Liver (tissue), 8 donors: ENCODE measurements at regions not wholly inside any gene's neighbourhood (a gene's known extent, or its start where the extent isn't known, plus 50 kb on each side); places are given as distances from the start of the nearest gene placed in this dataset.

Experiments
- DNase-seq: peaks from one replicate; pipeline ENCODE4 v3.0.0-alpha.2; 2017; ENCODE audit warnings: low spot score
- H3K27ac ChIP-seq, 2 donors: one replicate each; pipeline ENCODE4 v1.7.0; 2013; ENCODE audit warnings: inconsistent platforms in 2 of 2, low read length in 2 of 2, control low read depth in 1 of 2, low read depth in 1 of 2, mild to moderate bottlenecking in 1 of 2
- H3K27me3 ChIP-seq, 4 donors: one replicate each; pipeline versions ENCODE4 v1.6.1 to v1.7.0; 2013; ENCODE audit warnings: low read length in 3 of 4, inconsistent platforms in 1 of 4, mild to moderate bottlenecking in 1 of 4, moderate library complexity in 1 of 4; ENCODE audit not compliant: control insufficient read depth in 4 of 4, insufficient read depth in 4 of 4
- H3K36me3 ChIP-seq, 4 donors: one replicate each; pipeline versions ENCODE4 v1.6.1 to v1.7.0; 2013; ENCODE audit warnings: low read length in 3 of 4, mild to moderate bottlenecking in 3 of 4, low read depth in 1 of 4, moderate library complexity in 1 of 4; ENCODE audit not compliant: control insufficient read depth in 4 of 4, insufficient read depth in 3 of 4
- H3K4me1 ChIP-seq, 4 donors: one replicate each; pipeline versions ENCODE4 v1.6.1 to v1.7.0; 2013; ENCODE audit warnings: low read length in 3 of 4, mild to moderate bottlenecking in 3 of 4, moderate library complexity in 1 of 4; ENCODE audit not compliant: control insufficient read depth in 4 of 4, insufficient read depth in 4 of 4
- H3K4me3 ChIP-seq, 3 donors: one replicate each; pipeline versions ENCODE4 v1.6.1 to v1.7.0; 2013; ENCODE audit warnings: low read length in 3 of 3, control low read depth in 1 of 3, low read depth in 1 of 3, mild to moderate bottlenecking in 1 of 3
- H3K9ac ChIP-seq, 2 donors: one replicate each; pipeline ENCODE4 v1.7.0; 2013; ENCODE audit warnings: low read length in 2 of 2, mild to moderate bottlenecking in 2 of 2, moderate library complexity in 2 of 2, control low read depth in 1 of 2, low read depth in 1 of 2
- H3K9me3 ChIP-seq, 4 donors: one replicate each; pipeline versions ENCODE4 v1.6.1 to v1.7.0; 2013; ENCODE audit warnings: low read length in 3 of 4; ENCODE audit not compliant: control insufficient read depth in 4 of 4
- ATF3 ChIP-seq: IDR thresholded peaks from 2 replicates; pipeline ENCODE4 v1.6.1; 2016; ENCODE audit warnings: antibody characterized with exemption
- FOXA1 ChIP-seq: IDR thresholded peaks from 2 replicates; pipeline ENCODE4 v1.6.1; 2016; ENCODE audit warnings: antibody characterized with exemption
- FOXA2 ChIP-seq: IDR thresholded peaks from 2 replicates; pipeline ENCODE4 v1.6.1; 2016; ENCODE audit warnings: antibody characterized with exemption
- GABPA ChIP-seq, 2 donors: IDR thresholded peaks in 1 of 2; conservative IDR thresholded peaks in 1 of 2; 2 replicates each; pipeline ENCODE4 v1.6.1; 2016; ENCODE audit warnings: antibody characterized with exemption in 2 of 2, mild to moderate bottlenecking in 1 of 2, moderate library complexity in 1 of 2
- HNF4G ChIP-seq: IDR thresholded peaks from 2 replicates; pipeline ENCODE4 v1.6.1; 2016; ENCODE audit warnings: antibody characterized with exemption
- JUND ChIP-seq, 2 donors: IDR thresholded peaks; 2 replicates each; pipeline ENCODE4 v1.6.1; 2016; ENCODE audit warnings: antibody characterized with exemption in 2 of 2
- MAX ChIP-seq: IDR thresholded peaks from 2 replicates; pipeline ENCODE4 v1.6.1; 2016; ENCODE audit warnings: antibody characterized with exemption
- NR2F2 ChIP-seq: IDR thresholded peaks from 2 replicates; pipeline ENCODE4 v1.6.1; 2016; ENCODE audit warnings: antibody characterized with exemption
- RAD21 ChIP-seq, 2 donors: IDR thresholded peaks; 2 replicates each; pipeline ENCODE4 v1.6.1; 2016; ENCODE audit warnings: antibody characterized with exemption in 2 of 2, mild to moderate bottlenecking in 2 of 2
- RXRA ChIP-seq, 2 donors: IDR thresholded peaks; 2 replicates each; pipeline ENCODE4 v1.6.1; 2017 to 2018; ENCODE audit warnings: antibody characterized with exemption in 2 of 2, mild to moderate bottlenecking in 1 of 2
- SP1 ChIP-seq: IDR thresholded peaks from 2 replicates; pipeline ENCODE4 v1.6.1; 2018; ENCODE audit warnings: antibody characterized with exemption, mild to moderate bottlenecking
- TAF1 ChIP-seq: conservative IDR thresholded peaks from 2 replicates; pipeline ENCODE4 v1.6.1; 2016; ENCODE audit warnings: antibody characterized with exemption, mild to moderate bottlenecking
- YY1 ChIP-seq: IDR thresholded peaks from 2 replicates; pipeline ENCODE4 v1.6.1; 2016; ENCODE audit warnings: antibody characterized with exemption, mild to moderate bottlenecking
- WGBS: extraction: QIAGEN DNeasy Blood & Tissue Kit; methylation state at CpG from one replicate; pipeline ENCODE4 v1.1.7; 2013; 5-methylcytosine and 5-hydroxymethylcytosine counted together
- TF ChIP-seq, protein P1 (sequence below): fragments of 150-350 bp; IDR thresholded peaks from 2 replicates; pipeline ENCODE4 v1.5.1; 2017; ENCODE audit warnings: improper control_type of control experiment, low read depth, low read length; ENCODE audit not compliant: missing input control
- TF ChIP-seq, protein P2 (sequence below): IDR thresholded peaks from 2 replicates; pipeline ENCODE4 v1.6.1; 2016; ENCODE audit warnings: antibody characterized with exemption
- TF ChIP-seq, protein P3 (sequence below): IDR thresholded peaks from 2 replicates; pipeline ENCODE4 v1.6.1; 2016; ENCODE audit warnings: antibody characterized with exemption, mild to moderate bottlenecking
- donor health status: healthy.
- donor health status: healthy.
- donor health status: healthy.
- donor health status: healthy.
- donor health status: healthy.

- no peak overlapping the region for H3K27ac ChIP-seq
- no peak overlapping the region for H3K9ac ChIP-seq
These were observed 84.4 kb upstream of the MRPS22 start for GRCh38 chr3:139259398-139259797.

GRCh38 chr3:139260041-139260486 lies 83.8 kb upstream of the MRPS22 start:
- WGBS, result 84% methylated on average over 3 of the region's 3 CpGs
- Histone ChIP-seq H3K4me1 (no peaks in the 10 kb centered on the region), H3K27me3 (no peaks in the 10 kb centered on the region), H3K9ac (no peak overlapping the region), H3K4me3 (no peak overlapping the region), H3K9me3 (no peaks in the 10 kb centered on the region), H3K36me3 (no peaks in the 10 kb centered on the region), H3K27ac (no peak overlapping the region)
- no peak for TF ChIP-seq TAF1
- no peak for TF ChIP-seq GABPA (IDR thresholded peaks at IDR 0.05 in 1 of 2, conservative IDR thresholded peaks at IDR 0.05 in 1 of 2)
- no peak for TF ChIP-seq NR2F2
- no peak for TF ChIP-seq FOXA1
- TF ChIP-seq, protein P1, sequence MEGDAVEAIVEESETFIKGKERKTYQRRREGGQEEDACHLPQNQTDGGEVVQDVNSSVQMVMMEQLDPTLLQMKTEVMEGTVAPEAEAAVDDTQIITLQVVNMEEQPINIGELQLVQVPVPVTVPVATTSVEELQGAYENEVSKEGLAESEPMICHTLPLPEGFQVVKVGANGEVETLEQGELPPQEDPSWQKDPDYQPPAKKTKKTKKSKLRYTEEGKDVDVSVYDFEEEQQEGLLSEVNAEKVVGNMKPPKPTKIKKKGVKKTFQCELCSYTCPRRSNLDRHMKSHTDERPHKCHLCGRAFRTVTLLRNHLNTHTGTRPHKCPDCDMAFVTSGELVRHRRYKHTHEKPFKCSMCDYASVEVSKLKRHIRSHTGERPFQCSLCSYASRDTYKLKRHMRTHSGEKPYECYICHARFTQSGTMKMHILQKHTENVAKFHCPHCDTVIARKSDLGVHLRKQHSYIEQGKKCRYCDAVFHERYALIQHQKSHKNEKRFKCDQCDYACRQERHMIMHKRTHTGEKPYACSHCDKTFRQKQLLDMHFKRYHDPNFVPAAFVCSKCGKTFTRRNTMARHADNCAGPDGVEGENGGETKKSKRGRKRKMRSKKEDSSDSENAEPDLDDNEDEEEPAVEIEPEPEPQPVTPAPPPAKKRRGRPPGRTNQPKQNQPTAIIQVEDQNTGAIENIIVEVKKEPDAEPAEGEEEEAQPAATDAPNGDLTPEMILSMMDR, result no peak
- TF ChIP-seq MAX, result no peak
- TF ChIP-seq RXRA (IDR thresholded peaks at IDR 0.05), result no peak
- DNase-seq, result no peak

More at GRCh38 chr3:139259398-139259797, 84.4 kb upstream of the MRPS22 start:
- no peaks in the 10 kb centered on the region for H3K36me3 ChIP-seq
- H3K4me3 ChIP-seq, result no peak overlapping the region
- DNase-seq, result no peak
- H3K9me3 ChIP-seq, result no peaks in the 10 kb centered on the region
- no peak for TF ChIP-seq RXRA (IDR thresholded peaks at IDR 0.05)
- no peak for TF ChIP-seq RAD21 (IDR thresholded peaks at IDR 0.05)
- no peak for TF ChIP-seq HNF4G
- no peak for TF ChIP-seq SP1
- TF ChIP-seq MAX, result no peak
- TF ChIP-seq NR2F2, result no peak
- TF ChIP-seq, protein P2, sequence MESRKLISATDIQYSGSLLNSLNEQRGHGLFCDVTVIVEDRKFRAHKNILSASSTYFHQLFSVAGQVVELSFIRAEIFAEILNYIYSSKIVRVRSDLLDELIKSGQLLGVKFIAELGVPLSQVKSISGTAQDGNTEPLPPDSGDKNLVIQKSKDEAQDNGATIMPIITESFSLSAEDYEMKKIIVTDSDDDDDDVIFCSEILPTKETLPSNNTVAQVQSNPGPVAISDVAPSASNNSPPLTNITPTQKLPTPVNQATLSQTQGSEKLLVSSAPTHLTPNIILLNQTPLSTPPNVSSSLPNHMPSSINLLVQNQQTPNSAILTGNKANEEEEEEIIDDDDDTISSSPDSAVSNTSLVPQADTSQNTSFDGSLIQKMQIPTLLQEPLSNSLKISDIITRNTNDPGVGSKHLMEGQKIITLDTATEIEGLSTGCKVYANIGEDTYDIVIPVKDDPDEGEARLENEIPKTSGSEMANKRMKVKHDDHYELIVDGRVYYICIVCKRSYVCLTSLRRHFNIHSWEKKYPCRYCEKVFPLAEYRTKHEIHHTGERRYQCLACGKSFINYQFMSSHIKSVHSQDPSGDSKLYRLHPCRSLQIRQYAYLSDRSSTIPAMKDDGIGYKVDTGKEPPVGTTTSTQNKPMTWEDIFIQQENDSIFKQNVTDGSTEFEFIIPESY, result no peak
- no peak for TF ChIP-seq GABPA (IDR thresholded peaks at IDR 0.05 in 1 of 2, conservative IDR thresholded peaks at IDR 0.05 in 1 of 2)
- no peak for TF ChIP-seq ATF3
- TF ChIP-seq FOXA2, result no peak
- no peak for TF ChIP-seq JUND (IDR thresholded peaks at IDR 0.05)
- TF ChIP-seq YY1, result no peak
- TF ChIP-seq, protein P3, sequence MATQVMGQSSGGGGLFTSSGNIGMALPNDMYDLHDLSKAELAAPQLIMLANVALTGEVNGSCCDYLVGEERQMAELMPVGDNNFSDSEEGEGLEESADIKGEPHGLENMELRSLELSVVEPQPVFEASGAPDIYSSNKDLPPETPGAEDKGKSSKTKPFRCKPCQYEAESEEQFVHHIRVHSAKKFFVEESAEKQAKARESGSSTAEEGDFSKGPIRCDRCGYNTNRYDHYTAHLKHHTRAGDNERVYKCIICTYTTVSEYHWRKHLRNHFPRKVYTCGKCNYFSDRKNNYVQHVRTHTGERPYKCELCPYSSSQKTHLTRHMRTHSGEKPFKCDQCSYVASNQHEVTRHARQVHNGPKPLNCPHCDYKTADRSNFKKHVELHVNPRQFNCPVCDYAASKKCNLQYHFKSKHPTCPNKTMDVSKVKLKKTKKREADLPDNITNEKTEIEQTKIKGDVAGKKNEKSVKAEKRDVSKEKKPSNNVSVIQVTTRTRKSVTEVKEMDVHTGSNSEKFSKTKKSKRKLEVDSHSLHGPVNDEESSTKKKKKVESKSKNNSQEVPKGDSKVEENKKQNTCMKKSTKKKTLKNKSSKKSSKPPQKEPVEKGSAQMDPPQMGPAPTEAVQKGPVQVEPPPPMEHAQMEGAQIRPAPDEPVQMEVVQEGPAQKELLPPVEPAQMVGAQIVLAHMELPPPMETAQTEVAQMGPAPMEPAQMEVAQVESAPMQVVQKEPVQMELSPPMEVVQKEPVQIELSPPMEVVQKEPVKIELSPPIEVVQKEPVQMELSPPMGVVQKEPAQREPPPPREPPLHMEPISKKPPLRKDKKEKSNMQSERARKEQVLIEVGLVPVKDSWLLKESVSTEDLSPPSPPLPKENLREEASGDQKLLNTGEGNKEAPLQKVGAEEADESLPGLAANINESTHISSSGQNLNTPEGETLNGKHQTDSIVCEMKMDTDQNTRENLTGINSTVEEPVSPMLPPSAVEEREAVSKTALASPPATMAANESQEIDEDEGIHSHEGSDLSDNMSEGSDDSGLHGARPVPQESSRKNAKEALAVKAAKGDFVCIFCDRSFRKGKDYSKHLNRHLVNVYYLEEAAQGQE, result no peak
- WGBS, result 69% methylated on average over 2 of the region's 2 CpGs
- H3K27me3 ChIP-seq, result no peaks in the 10 kb centered on the region
- no peaks in the 10 kb centered on the region for H3K4me1 ChIP-seq
